PC-3 (cell line): ENCODE measurements at regions not wholly inside any gene's neighbourhood (a gene's known extent, or its start where the extent isn't known, plus 50 kb on each side); places are given as distances from the start of the nearest gene placed in this dataset.

Experiments
- ATAC-seq: fragments of 200-7000 bp; cut with Tn5 transposase; 2 replicates; pipeline ENCODE4 v1.9.1; 2020; ENCODE audit warnings: mild to moderate bottlenecking, moderate library complexity
- BruUV-seq: library from RNA; stranded (reverse); fragments of 400-500 nt; replicated peaks from 2 replicates; lab custom pipeline; 2021; lab: Mats Ljungman, UMichigan
- CTCF ChIA-PET: fragments of 300-600 bp; sonication (Branson Sonifier 250); formaldehyde crosslinking; loops from one replicate; lab custom pipeline; 2022; ENCODE audit warnings: antibody characterized with exemption; lab: Charles Lee
- POLR2A ChIA-PET: fragments of 300-600 bp; sonication (Branson Sonifier 250); formaldehyde crosslinking; loops from one replicate; lab custom pipeline; 2022; ENCODE audit warnings: antibody characterized with exemption; ENCODE audit not compliant: unreplicated experiment; lab: Charles Lee
- DNase-seq: peaks from one replicate; pipeline ENCODE4 v3.0.0-alpha.2; 2015
- H2AFZ ChIP-seq: fragments of 300-600 bp; sonication (generic); 2 replicates; pipeline ENCODE4 v1.6.0; 2016; ENCODE audit warnings: antibody characterized with exemption, low read length
- H3F3A ChIP-seq: fragments of 300-600 bp; sonication (generic); one replicate; pipeline ENCODE4 v1.6.0; 2017; ENCODE audit warnings: antibody characterized with exemption, low read length, control low read depth, mild to moderate bottlenecking; ENCODE audit not compliant: unreplicated experiment
- H3K27ac ChIP-seq: fragments of 300-600 bp; sonication (generic); 2 replicates; pipeline ENCODE4 v1.5.1; 2016; ENCODE audit warnings: mild to moderate bottlenecking, low read length
- H3K27me3 ChIP-seq: fragments of 300-600 bp; sonication (generic); 2 replicates; pipeline ENCODE4 v1.6.1; 2016; ENCODE audit warnings: low read length, mixed read lengths
- H3K36me3 ChIP-seq: fragments of 300-600 bp; sonication (generic); 2 replicates; pipeline ENCODE4 v1.6.1; 2016; ENCODE audit warnings: low read depth, mixed run types, low read length, mixed read lengths
- H3K4me1 ChIP-seq: fragments of 300-600 bp; sonication (generic); 2 replicates; pipeline ENCODE4 v1.5.1; 2016; ENCODE audit warnings: low read length; ENCODE audit not compliant: insufficient read depth
- H3K4me2 ChIP-seq: fragments of 300-600 bp; sonication (generic); 2 replicates; pipeline ENCODE4 v1.6.0; 2016; ENCODE audit warnings: low read length
- H3K4me3 ChIP-seq: fragments of 300-600 bp; sonication (generic); 2 replicates; pipeline ENCODE4 v1.5.1; 2016; ENCODE audit warnings: mild to moderate bottlenecking, low read length, mixed read lengths
- H3K79me2 ChIP-seq: fragments of 300-600 bp; sonication (generic); 2 replicates; pipeline ENCODE4 v1.6.1; 2017; ENCODE audit warnings: low read length, mixed read lengths
- H3K9ac ChIP-seq: fragments of 300-600 bp; sonication (generic); 2 replicates; pipeline ENCODE4 v1.6.0; 2016; ENCODE audit warnings: mild to moderate bottlenecking, low read length
- H3K9me2 ChIP-seq: fragments of 300-600 bp; sonication (generic); replicated peaks from 2 replicates; pipeline ENCODE4 v1.6.1; 2016; ENCODE audit warnings: mixed run types, low read length, mixed read lengths
- H3K9me3 ChIP-seq: fragments of 300-600 bp; sonication (generic); 2 replicates; pipeline ENCODE4 v1.6.1; 2016; ENCODE audit warnings: low read length, mixed read lengths
- H4K20me1 ChIP-seq: fragments of 300-600 bp; sonication (generic); 2 replicates; pipeline ENCODE4 v1.6.1; 2016; ENCODE audit warnings: low read length, mixed read lengths
- CTCF ChIP-seq: fragments of 300-600 bp; sonication (generic); conservative IDR thresholded peaks from 2 replicates; pipeline ENCODE4 v1.5.1; 2017; ENCODE audit warnings: antibody characterized with exemption, low read depth, mild to moderate bottlenecking, low read length
- EZH2 ChIP-seq: fragments of 300-600 bp; sonication (generic); IDR thresholded peaks from one replicate; pipeline ENCODE4 v1.6.1; 2017; ENCODE audit warnings: antibody characterized with exemption, mild to moderate bottlenecking, low read length; ENCODE audit not compliant: unreplicated experiment
- EZH2phosphoT487 ChIP-seq: fragments of 300-600 bp; sonication (generic); IDR thresholded peaks from 2 replicates; pipeline ENCODE4 v1.6.1; 2018; ENCODE audit warnings: mild to moderate bottlenecking, antibody characterized with exemption, low read length, borderline replicate concordance
- intact Hi-C: fragments of 100-400 bp; cut with micrococcal nuclease; formaldehyde crosslinking; loops from 2 replicates; pipeline ENCODE4 v1.9.0; 2023

GRCh38 chr20:56187534-56188165 lies 60.9 kb upstream of the MC3R start:
- H3F3A ChIP-seq = no peaks in the 10 kb centered on the region
- POLR2A ChIA-PET = no interaction called here
- TF ChIP-seq CTCF (peak; percentile 67), EZH2phosphoT487 (no peak)
- DNase-seq (peak; percentile 59), ATAC-seq (peak; percentile 45; the same call in 1 of the 2 replicates)
- H2AFZ ChIP-seq = no peak overlapping the region
- H4K20me1 ChIP-seq = no peaks in the 10 kb centered on the region
- CTCF ChIA-PET = interaction anchor here (1.0 kb wide), 1 partner anchor 170 kb away, joined by 3 read pairs; no protein-coding TSS in a partner anchor
- H3K27me3 ChIP-seq = peaks cover 5% of the 10 kb centered on the region; the same call in 1 of the 2 replicates
- no peaks in the 10 kb centered on the region for H3K36me3 ChIP-seq
- no peaks in the 10 kb centered on the region for H3K79me2 ChIP-seq
- H3K4me2 ChIP-seq = 0 out of 2 replicates have a peak overlapping the region, but pooled peaks have one; percentile 1
- no peaks in the 10 kb centered on the region for H3K9me2 ChIP-seq
- H3K27ac ChIP-seq = no peak overlapping the region
- intact Hi-C loops = no loop called here
- no peak overlapping the region for H3K9ac ChIP-seq
- H3K9me3 ChIP-seq = no peaks in the 10 kb centered on the region
- no TSS peak for BruUV-seq
- no peak overlapping the region for H3K4me3 ChIP-seq
- H3K4me1 ChIP-seq = no peaks in the 10 kb centered on the region

GRCh38 chr20:56194042-56194441 lies 54.5 kb upstream of the MC3R start:
- intact Hi-C loops = no loop called here
- H2AFZ ChIP-seq = no peak overlapping the region
- H3F3A ChIP-seq = no peaks in the 10 kb centered on the region
- no peak overlapping the region for H3K4me2 ChIP-seq
- no peak for ATAC-seq
- DNase-seq = no peak
- 0 out of 2 replicates have a peak, but pooled peaks cover 3% of the 10 kb centered on the region for H3K9me3 ChIP-seq
- no peaks in the 10 kb centered on the region for H4K20me1 ChIP-seq
- peaks cover 5% of the 10 kb centered on the region; the same call in 1 of the 2 replicates for H3K27me3 ChIP-seq
- no peak overlapping the region for H3K4me3 ChIP-seq
- ChIA-PET CTCF (no interaction called here), POLR2A (no interaction called here)
- no peak overlapping the region for H3K27ac ChIP-seq
- H3K4me1 ChIP-seq = no peaks in the 10 kb centered on the region
- TF ChIP-seq EZH2phosphoT487 (no peak), EZH2 (no peak), CTCF (no peak)
- no peaks in the 10 kb centered on the region for H3K9me2 ChIP-seq
- no peak overlapping the region for H3K9ac ChIP-seq
- no TSS peak for BruUV-seq
- no peaks in the 10 kb centered on the region for H3K79me2 ChIP-seq
- H3K36me3 ChIP-seq = no peaks in the 10 kb centered on the region

GRCh38 chr20:56195946-56196345 lies 52.6 kb upstream of the MC3R start:
- Histone ChIP-seq H3K4me3 (no peak overlapping the region), H3K4me1 (no peaks in the 10 kb centered on the region), H3K27me3 (peaks cover 5% of the 10 kb centered on the region; the same call in 1 of the 2 replicates), H3K9ac (no peak overlapping the region), H3F3A (no peaks in the 10 kb centered on the region), H2AFZ (no peak overlapping the region), H3K27ac (no peak overlapping the region), H4K20me1 (no peaks in the 10 kb centered on the region), H3K79me2 (no peaks in the 10 kb centered on the region), H3K36me3 (no peaks in the 10 kb centered on the region), H3K4me2 (no peak overlapping the region), H3K9me2 (no peaks in the 10 kb centered on the region), H3K9me3 (peaks cover 20% of the 10 kb centered on the region; the same call in 1 of the 2 replicates)
- POLR2A ChIA-PET = no interaction called here
- TF ChIP-seq EZH2 = no peak
- no peak for TF ChIP-seq CTCF
- TF ChIP-seq EZH2phosphoT487 = no peak
- CTCF ChIA-PET = no interaction called here
- BruUV-seq = no TSS peak
- DNase-seq (no peak), ATAC-seq (no peak)
- intact Hi-C loops = no loop called here
